MM.1S (cell line): ENCODE measurements at regions not wholly inside any gene's neighbourhood (a gene's known extent, or its start where the extent isn't known, plus 50 kb on each side); places are given as distances from the start of the nearest gene placed in this dataset.

ENCODE experiments used
- DNase-seq: peaks from one replicate; pipeline ENCODE4 v3.0.0-alpha.2; 2015
- H2AFZ ChIP-seq: fragments of 300-600 bp; sonication (generic); 2 replicates; pipeline ENCODE4 v1.6.0; 2016; ENCODE audit warnings: antibody characterized with exemption, low read length
- H3F3A ChIP-seq: fragments of 300-600 bp; sonication (generic); 2 replicates; pipeline ENCODE4 v1.6.1; 2016; ENCODE audit warnings: mild to moderate bottlenecking, antibody characterized with exemption, low read length, moderate library complexity, mixed read lengths; ENCODE audit not compliant: insufficient read depth
- H3K27ac ChIP-seq: fragments of 300-600 bp; sonication (generic); 2 replicates; pipeline ENCODE4 v1.5.1; 2016; ENCODE audit warnings: mild to moderate bottlenecking, low read length
- H3K27me3 ChIP-seq: fragments of 300-600 bp; sonication (generic); replicated peaks from 2 replicates; pipeline ENCODE4 v1.6.0; 2016; ENCODE audit warnings: low read length; ENCODE audit not compliant: insufficient read depth
- H3K36me3 ChIP-seq: fragments of 300-600 bp; sonication (generic); replicated peaks from 2 replicates; pipeline ENCODE4 v1.6.1; 2016; ENCODE audit warnings: mild to moderate bottlenecking, low read length, mixed read lengths; ENCODE audit not compliant: insufficient read depth
- H3K4me1 ChIP-seq: fragments of 300-600 bp; sonication (generic); 2 replicates; pipeline ENCODE4 v1.6.1; 2016; ENCODE audit warnings: low read length, mixed read lengths
- H3K4me2 ChIP-seq: fragments of 300-600 bp; sonication (generic); 2 replicates; pipeline ENCODE4 v1.6.0; 2016; ENCODE audit warnings: low read depth, low read length
- H3K4me3 ChIP-seq: fragments of 300-600 bp; sonication (generic); 2 replicates; pipeline ENCODE4 v1.5.1; 2016; ENCODE audit warnings: low read length, mixed read lengths
- H3K79me2 ChIP-seq: fragments of 300-600 bp; sonication (generic); 2 replicates; pipeline ENCODE4 v1.6.1; 2016; ENCODE audit warnings: mixed run types, low read length, mixed read lengths
- H3K9ac ChIP-seq: fragments of 300-600 bp; sonication (generic); 2 replicates; pipeline ENCODE4 v1.6.1; 2016; ENCODE audit warnings: low read length, mixed read lengths
- H3K9me2 ChIP-seq: fragments of 300-600 bp; sonication (generic); replicated peaks from 2 replicates; pipeline ENCODE4 v1.6.1; 2016; ENCODE audit warnings: mild to moderate bottlenecking, low read length, mixed read lengths; ENCODE audit not compliant: insufficient read depth
- H3K9me3 ChIP-seq: fragments of 300-600 bp; sonication (generic); replicated peaks from 2 replicates; pipeline ENCODE4 v1.6.1; 2016; ENCODE audit warnings: mild to moderate bottlenecking, low read length, mixed read lengths; ENCODE audit not compliant: insufficient read depth
- H4K20me1 ChIP-seq: fragments of 300-600 bp; sonication (generic); 2 replicates; pipeline ENCODE4 v1.6.1; 2016; ENCODE audit warnings: mild to moderate bottlenecking, low read length, moderate library complexity, mixed read lengths; ENCODE audit not compliant: insufficient read depth
- CTCF ChIP-seq: fragments of 300-600 bp; sonication (generic); IDR thresholded peaks from 2 replicates; pipeline ENCODE4 v1.5.1; 2016; ENCODE audit warnings: antibody characterized with exemption, low read length, mixed read lengths
- EZH2 ChIP-seq: fragments of 300-600 bp; sonication (generic); optimal IDR thresholded peaks from 2 replicates; pipeline ENCODE3; 2017; ENCODE audit warnings: low read depth, mild to moderate bottlenecking, antibody characterized with exemption, low read length, mixed read lengths
- EZH2phosphoT487 ChIP-seq: fragments of 300-600 bp; sonication (generic); IDR thresholded peaks from 2 replicates; pipeline ENCODE4 v1.6.1; 2018; ENCODE audit warnings: antibody characterized with exemption, low read length

GRCh38 chr7:89926194-89926593 lies 228.1 kb upstream of the STEAP1 start:
- no peak for TF ChIP-seq EZH2phosphoT487
- no peak for TF ChIP-seq EZH2
- TF ChIP-seq CTCF, result no peak
- H4K20me1 ChIP-seq, result no peaks in the 10 kb centered on the region
- H3K27me3 ChIP-seq, result no peaks in the 10 kb centered on the region
- no peaks in the 10 kb centered on the region; the same call in 1 of the 2 replicates for H3F3A ChIP-seq
- no peak overlapping the region for H2AFZ ChIP-seq
- no peaks in the 10 kb centered on the region for H3K4me1 ChIP-seq
- H3K9me3 ChIP-seq, result no peaks in the 10 kb centered on the region
- no peaks in the 10 kb centered on the region for H3K36me3 ChIP-seq
- H3K9me2 ChIP-seq, result no peaks in the 10 kb centered on the region
- no peak overlapping the region for H3K27ac ChIP-seq
- DNase-seq, result no peak
- H3K9ac ChIP-seq, result no peak overlapping the region
- H3K4me2 ChIP-seq, result no peak overlapping the region
- H3K79me2 ChIP-seq, result no peaks in the 10 kb centered on the region
- H3K4me3 ChIP-seq, result no peak overlapping the region

- Histone ChIP-seq H3K9ac (no peak overlapping the region), H3K79me2 (no peaks in the 10 kb centered on the region), H3F3A (no peaks in the 10 kb centered on the region; the same call in 1 of the 2 replicates), H3K27me3 (no peaks in the 10 kb centered on the region), H3K4me1 (no peaks in the 10 kb centered on the region), H3K4me2 (no peak overlapping the region), H3K4me3 (no peak overlapping the region), H3K36me3 (no peaks in the 10 kb centered on the region), H2AFZ (no peak overlapping the region), H3K9me3 (no peaks in the 10 kb centered on the region), H4K20me1 (no peaks in the 10 kb centered on the region), H3K9me2 (no peaks in the 10 kb centered on the region), H3K27ac (no peak overlapping the region)
- TF ChIP-seq CTCF, result no peak
- no peak for TF ChIP-seq EZH2
- TF ChIP-seq EZH2phosphoT487, result no peak
- no peak for DNase-seq
These were observed 227.6 kb upstream of the STEAP1 start for GRCh38 chr7:89926701-89927100.

- Histone ChIP-seq H3K9me2 (no peaks in the 10 kb centered on the region), H3K9me3 (no peaks in the 10 kb centered on the region), H3K4me2 (no peak overlapping the region), H3K4me1 (no peaks in the 10 kb centered on the region), H3K4me3 (no peak overlapping the region), H4K20me1 (no peaks in the 10 kb centered on the region), H2AFZ (no peak overlapping the region), H3K79me2 (no peaks in the 10 kb centered on the region), H3K27ac (no peak overlapping the region), H3K9ac (no peak overlapping the region), H3K36me3 (no peaks in the 10 kb centered on the region), H3K27me3 (no peaks in the 10 kb centered on the region), H3F3A (no peaks in the 10 kb centered on the region; the same call in 1 of the 2 replicates)
- TF ChIP-seq EZH2phosphoT487, result no peak
- TF ChIP-seq CTCF, result no peak
- TF ChIP-seq EZH2, result no peak
- DNase-seq, result no peak
These were observed 226.5 kb upstream of the STEAP1 start for GRCh38 chr7:89927762-89928161.
